DOHH2 (cell line): ENCODE measurements at regions not wholly inside any gene's neighbourhood (a gene's known extent, or its start where the extent isn't known, plus 50 kb on each side); places are given as distances from the start of the nearest gene placed in this dataset.

ENCODE experiments used
- EZH2phosphoT487 ChIP-seq: fragments of 200-600 bp; sonication (generic); IDR thresholded peaks from 2 replicates; pipeline ENCODE4 v1.6.1; 2017; ENCODE audit warnings: borderline replicate concordance, mild to moderate bottlenecking, antibody characterized with exemption, low read length, moderate library complexity, mixed read lengths
- TF ChIP-seq, protein P1 (sequence below): fragments of 200-600 bp; sonication (generic); IDR thresholded peaks from one replicate; pipeline ENCODE4 v1.5.1; 2014; ENCODE audit warnings: antibody characterized with exemption, mild to moderate bottlenecking, low read depth, low read length; ENCODE audit not compliant: poor library complexity, severe bottlenecking

DNA sequence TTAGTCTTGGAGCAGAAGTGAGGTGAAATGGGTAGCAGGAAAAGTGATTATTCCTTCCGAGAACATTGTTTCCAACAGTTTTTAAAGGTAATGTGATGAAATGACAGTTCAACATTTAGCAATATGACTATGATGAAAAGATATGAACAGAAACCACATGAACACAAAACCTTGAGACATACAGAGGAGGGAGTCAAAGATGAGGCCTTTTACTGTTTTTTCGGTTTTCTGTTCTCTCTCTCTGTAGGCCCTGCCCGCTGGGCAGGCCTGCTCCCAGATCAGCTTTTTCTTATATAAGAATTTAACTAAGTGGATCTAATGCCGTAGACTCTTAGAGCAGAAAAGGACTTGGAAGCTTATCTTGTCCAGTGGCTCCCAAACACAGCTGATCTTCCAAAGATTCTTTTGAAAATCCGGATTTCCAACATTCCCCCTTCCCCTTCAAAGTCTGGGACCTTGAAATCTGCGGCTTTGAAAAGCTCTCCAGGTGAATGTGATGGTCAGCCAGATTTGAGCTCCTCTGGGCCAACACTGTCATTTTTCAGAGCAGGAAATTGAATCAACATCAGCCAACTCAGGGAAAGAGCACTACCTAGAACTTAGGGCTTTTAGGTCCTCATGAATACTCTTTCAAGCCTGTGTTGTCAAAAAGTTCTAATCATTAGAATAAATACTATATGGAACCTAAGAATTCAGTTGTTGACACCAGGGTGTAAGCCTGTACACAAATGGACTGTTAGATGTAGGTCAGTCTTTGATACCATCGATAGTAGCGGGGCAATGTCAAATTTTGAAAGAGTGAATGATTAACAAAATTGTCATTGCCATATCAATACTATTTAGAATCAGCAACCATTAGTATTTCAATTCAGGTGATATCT lies 372.7 kb downstream of the SHQ1 start:
- TF ChIP-seq, protein P1, sequence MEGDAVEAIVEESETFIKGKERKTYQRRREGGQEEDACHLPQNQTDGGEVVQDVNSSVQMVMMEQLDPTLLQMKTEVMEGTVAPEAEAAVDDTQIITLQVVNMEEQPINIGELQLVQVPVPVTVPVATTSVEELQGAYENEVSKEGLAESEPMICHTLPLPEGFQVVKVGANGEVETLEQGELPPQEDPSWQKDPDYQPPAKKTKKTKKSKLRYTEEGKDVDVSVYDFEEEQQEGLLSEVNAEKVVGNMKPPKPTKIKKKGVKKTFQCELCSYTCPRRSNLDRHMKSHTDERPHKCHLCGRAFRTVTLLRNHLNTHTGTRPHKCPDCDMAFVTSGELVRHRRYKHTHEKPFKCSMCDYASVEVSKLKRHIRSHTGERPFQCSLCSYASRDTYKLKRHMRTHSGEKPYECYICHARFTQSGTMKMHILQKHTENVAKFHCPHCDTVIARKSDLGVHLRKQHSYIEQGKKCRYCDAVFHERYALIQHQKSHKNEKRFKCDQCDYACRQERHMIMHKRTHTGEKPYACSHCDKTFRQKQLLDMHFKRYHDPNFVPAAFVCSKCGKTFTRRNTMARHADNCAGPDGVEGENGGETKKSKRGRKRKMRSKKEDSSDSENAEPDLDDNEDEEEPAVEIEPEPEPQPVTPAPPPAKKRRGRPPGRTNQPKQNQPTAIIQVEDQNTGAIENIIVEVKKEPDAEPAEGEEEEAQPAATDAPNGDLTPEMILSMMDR, result no peak
- TF ChIP-seq EZH2phosphoT487, result no peak
